ENCODE measurements at regions not wholly inside any gene's neighbourhood (a gene's known extent, or its start where the extent isn't known, plus 50 kb on each side); places are given as distances from the start of the nearest gene placed in this dataset.

DNA sequence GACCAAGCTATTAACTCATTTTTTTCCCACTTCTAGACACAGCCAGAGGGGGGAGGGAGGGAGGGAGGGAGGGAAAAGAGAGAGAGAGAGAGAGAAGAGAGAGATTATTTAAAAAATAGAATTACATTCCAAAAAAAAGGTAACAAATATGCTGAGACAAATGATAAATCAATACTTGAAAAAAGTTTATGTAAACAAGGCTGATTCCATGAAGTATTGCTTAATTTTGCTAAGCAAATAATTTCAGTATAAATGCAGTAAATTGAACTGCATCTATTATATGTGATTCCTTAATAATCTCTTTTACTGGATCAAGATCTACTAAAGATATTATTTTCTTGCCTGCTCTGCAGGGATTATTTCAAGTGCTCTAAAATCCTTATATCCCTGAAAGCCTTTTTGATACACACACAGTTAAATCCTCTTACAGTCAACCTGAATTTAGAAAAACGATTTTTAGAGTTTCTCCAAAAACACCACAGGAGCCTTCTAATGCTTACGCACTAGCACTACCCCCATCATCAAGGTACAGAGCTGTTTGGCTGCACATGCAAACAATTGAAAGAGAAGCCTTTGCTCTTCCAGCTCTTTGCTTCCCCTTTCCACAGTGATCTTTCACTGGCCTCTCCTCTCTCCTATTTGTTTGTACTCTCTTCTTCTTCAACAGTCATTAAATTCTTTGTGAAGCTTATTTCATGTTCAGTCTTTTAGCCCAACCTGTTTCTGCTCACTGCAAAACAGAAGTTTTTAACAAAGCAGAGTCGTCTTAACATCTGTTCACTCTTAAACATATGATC lies 426.3 kb upstream of the FAM241A start:
- DNase-seq (ENCODE audit: extremely low spot score): no peak
- POLR2A ChIA-PET: no interaction called here
- no peak for TF ChIP-seq ARNT (IDR thresholded peaks at IDR 0.05)
- no peak for TF ChIP-seq SP1 (IDR thresholded peaks at IDR 0.05)
- no peak for TF ChIP-seq SUZ12 (IDR thresholded peaks at IDR 0.05)
- no peak for TF ChIP-seq L3MBTL2 (conservative IDR thresholded peaks at IDR 0.05)
- no peak for TF ChIP-seq ELF4 (IDR thresholded peaks at IDR 0.05)
- TF ChIP-seq, protein P1, sequence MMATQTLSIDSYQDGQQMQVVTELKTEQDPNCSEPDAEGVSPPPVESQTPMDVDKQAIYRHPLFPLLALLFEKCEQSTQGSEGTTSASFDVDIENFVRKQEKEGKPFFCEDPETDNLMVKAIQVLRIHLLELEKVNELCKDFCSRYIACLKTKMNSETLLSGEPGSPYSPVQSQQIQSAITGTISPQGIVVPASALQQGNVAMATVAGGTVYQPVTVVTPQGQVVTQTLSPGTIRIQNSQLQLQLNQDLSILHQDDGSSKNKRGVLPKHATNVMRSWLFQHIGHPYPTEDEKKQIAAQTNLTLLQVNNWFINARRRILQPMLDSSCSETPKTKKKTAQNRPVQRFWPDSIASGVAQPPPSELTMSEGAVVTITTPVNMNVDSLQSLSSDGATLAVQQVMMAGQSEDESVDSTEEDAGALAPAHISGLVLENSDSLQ (IDR thresholded peaks at IDR 0.05): no peak
- TF ChIP-seq ZNF384 (IDR thresholded peaks at IDR 0.05): no peak
- no peak for TF ChIP-seq CTBP1 (IDR thresholded peaks at IDR 0.05; ENCODE audit: borderline replicate concordance)
- TF ChIP-seq TARDBP (IDR thresholded peaks at IDR 0.05): no peak
- no peak for TF ChIP-seq HDGF (IDR thresholded peaks at IDR 0.05; ENCODE audit: borderline replicate concordance)
- TF ChIP-seq FOXK2 (IDR thresholded peaks at IDR 0.05): no peak
- TF ChIP-seq FOXM1 (IDR thresholded peaks at IDR 0.05; ENCODE audit: borderline replicate concordance): no peak
- TF ChIP-seq LEF1 (IDR thresholded peaks at IDR 0.05; ENCODE audit: borderline replicate concordance): no peak
- no peak for TF ChIP-seq FOXA1 (IDR thresholded peaks at IDR 0.05)
- no peak for TF ChIP-seq NFRKB (IDR thresholded peaks at IDR 0.05)
- TF ChIP-seq BHLHE40 (IDR thresholded peaks at IDR 0.05; ENCODE audit: borderline replicate concordance): no peak
- CTCF ChIA-PET: no interaction called here

DNA sequence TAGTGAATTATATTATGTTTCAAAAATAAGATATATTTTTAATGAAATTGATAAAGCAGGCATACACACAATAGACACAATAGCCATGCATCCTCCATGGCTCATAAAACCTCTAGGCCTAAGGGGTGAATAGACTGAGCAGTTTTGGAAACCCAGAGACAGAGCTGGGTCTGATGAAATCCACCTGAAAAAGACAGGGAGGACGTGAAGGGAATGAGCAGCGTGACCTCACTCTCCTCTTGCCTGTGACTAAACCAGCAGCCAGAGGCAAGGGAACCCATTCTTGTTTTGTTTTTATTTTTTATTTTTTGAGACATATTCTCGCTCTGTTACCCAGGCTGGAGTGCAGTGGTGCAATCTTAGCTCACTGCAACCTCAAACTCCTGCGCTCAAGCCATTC lies 424.4 kb upstream of the FAM241A start:
- no peak for DNase-seq (ENCODE audit: extremely low spot score)
- POLR2A ChIA-PET: no interaction called here
- CTCF ChIA-PET: no interaction called here
- TF ChIP-seq FOXA1 (IDR thresholded peaks at IDR 0.05) (no peak), BHLHE40 (IDR thresholded peaks at IDR 0.05; ENCODE audit: borderline replicate concordance) (no peak), HDGF (IDR thresholded peaks at IDR 0.05; ENCODE audit: borderline replicate concordance) (no peak), FOXK2 (IDR thresholded peaks at IDR 0.05) (no peak), SP1 (IDR thresholded peaks at IDR 0.05) (no peak), NFRKB (IDR thresholded peaks at IDR 0.05) (no peak), TARDBP (IDR thresholded peaks at IDR 0.05) (no peak), L3MBTL2 (conservative IDR thresholded peaks at IDR 0.05) (no peak), ARNT (IDR thresholded peaks at IDR 0.05) (no peak)

DNA sequence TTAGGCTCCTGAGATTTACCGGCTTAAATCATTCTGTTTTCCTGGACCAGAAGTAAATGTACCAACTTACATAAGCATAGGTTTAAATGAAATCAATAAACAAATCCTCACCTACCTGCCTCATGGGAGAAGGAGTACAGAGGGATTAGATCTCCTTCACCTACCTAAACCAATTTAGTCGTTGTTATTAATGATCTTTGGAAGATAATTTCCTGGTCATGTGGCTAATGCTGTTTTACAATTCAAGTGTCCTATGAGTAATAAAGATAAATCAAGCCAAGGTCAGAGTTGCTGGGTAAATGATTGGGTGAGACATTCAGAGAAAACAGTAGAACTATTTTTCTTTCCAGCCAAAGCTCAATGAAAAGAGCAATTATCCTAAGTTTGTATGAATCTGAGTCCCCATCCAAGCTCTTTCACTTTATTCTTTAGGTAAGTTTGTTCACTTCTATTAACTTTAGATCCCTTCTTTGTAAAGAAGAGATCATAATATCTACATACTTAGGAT lies 423.0 kb upstream of the FAM241A start:
- TF ChIP-seq FOXM1 (IDR thresholded peaks at IDR 0.05; ENCODE audit: borderline replicate concordance): no peak
- no peak for TF ChIP-seq FOXA1 (IDR thresholded peaks at IDR 0.05)
- TF ChIP-seq ZNF384 (IDR thresholded peaks at IDR 0.05): no peak
- no peak for TF ChIP-seq NFRKB (IDR thresholded peaks at IDR 0.05)
- no peak for TF ChIP-seq ARNT (IDR thresholded peaks at IDR 0.05)
- TF ChIP-seq TARDBP (IDR thresholded peaks at IDR 0.05): no peak
- TF ChIP-seq FOXK2 (IDR thresholded peaks at IDR 0.05): no peak
- no peak for TF ChIP-seq SUZ12 (IDR thresholded peaks at IDR 0.05)
- TF ChIP-seq BHLHE40 (IDR thresholded peaks at IDR 0.05; ENCODE audit: borderline replicate concordance): no peak
- ChIA-PET POLR2A (no interaction called here), CTCF (no interaction called here)
- no peak for DNase-seq (ENCODE audit: extremely low spot score)

DNA sequence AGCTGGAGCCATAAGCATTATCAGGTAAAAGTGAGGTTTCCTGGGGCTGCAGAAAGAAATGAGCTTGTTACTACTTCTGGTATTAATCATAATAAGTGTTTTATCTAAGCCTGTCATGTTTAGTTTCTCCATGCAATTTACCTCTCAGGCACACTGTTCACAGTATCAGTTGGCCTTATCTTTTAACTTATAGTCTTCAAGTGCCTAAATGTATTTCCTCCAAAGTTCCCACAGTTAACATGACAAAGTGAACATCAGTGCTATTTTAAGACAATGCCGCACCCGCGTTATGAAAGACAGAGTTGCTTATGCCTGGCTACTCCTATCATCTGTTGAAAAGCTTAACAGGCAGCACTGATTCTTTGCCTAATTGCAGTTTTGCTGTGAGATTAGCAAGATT lies 408.7 kb upstream of the FAM241A start:
- CTCF ChIA-PET: no interaction called here
- DNase-seq (ENCODE audit: extremely low spot score): no peak
- POLR2A ChIA-PET: interaction anchor here (0.8 kb wide), 1 partner anchor 9 kb away, joined by 3 read pairs; no protein-coding TSS in a partner anchor
- TF ChIP-seq FOXM1 (IDR thresholded peaks at IDR 0.05; ENCODE audit: borderline replicate concordance): no peak

DNA sequence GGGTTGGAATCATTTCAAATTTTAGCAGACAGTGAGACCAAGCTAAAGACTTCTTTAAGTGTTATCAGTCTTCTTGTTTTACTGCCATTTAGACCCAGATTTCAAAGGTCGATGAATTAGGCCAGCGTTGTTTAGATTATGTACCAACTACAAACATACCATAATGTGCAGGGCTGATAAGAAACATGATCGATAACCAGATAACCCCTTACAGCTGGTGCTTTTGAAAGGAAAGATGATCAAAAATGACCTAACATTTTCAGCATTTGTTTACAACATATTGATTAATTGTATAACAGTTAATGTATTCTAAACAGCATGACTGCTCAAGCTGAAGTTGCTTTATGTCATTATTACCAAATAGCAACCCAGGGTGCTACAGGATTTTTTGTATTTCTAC lies 400.4 kb upstream of the FAM241A start:
- CTCF ChIA-PET: interaction anchor here (0.6 kb wide), 2 partner anchors 33 to 315 kb away, joined by 3 read pairs; no protein-coding TSS in a partner anchor
- DNase-seq (ENCODE audit: extremely low spot score): no peak
- POLR2A ChIA-PET: no interaction called here
- no peak for TF ChIP-seq LEF1 (IDR thresholded peaks at IDR 0.05; ENCODE audit: borderline replicate concordance)
- TF ChIP-seq NFRKB (IDR thresholded peaks at IDR 0.05): no peak
- TF ChIP-seq, protein P1 (IDR thresholded peaks at IDR 0.05): 0 out of 2 replicates have a peak, but pooled peaks have one; percentile 8

DNA sequence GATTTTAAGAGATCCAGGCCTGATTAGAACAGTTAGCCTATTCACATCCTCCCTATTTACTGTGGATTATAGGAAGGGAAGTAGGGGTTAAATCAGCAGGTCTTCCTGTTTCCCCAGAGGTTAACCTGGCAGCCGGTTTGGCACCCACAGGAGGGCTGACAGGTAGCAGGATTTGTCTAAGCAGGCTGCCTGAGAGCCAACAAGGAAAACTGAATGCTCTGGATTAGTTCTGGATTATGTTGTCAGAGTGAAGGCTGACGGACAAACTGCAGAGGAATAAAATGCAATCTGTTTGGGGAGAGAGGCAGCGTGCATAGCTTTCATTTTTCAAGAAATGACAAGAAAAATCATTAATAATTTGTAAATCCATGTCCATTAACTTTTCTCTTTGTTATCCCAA lies 397.1 kb upstream of the FAM241A start:
- ChIA-PET POLR2A (no interaction called here), CTCF (no interaction called here)
- TF ChIP-seq TARDBP (IDR thresholded peaks at IDR 0.05): no peak
- DNase-seq (ENCODE audit: extremely low spot score): no peak

DNA sequence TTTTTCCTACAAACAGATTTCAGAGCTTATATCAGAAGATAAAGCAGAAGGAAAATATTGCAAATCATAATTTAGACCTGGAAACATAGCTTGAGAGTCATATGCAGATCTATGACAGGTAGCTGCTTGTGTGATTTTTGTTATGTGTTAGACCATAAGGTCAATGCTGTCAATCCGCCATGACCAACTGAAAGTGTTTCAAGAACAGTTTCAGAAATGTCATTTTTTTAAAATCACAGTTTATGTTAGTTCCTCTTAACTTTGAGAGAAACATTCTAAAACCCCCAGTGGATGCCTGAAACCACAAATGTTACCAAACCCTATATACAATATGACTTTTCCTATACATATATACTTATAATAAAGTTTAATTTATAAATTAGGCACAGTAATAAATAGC lies 391.3 kb upstream of the FAM241A start:
- POLR2A ChIA-PET: no interaction called here
- CTCF ChIA-PET: no interaction called here
- DNase-seq (ENCODE audit: extremely low spot score): no peak
- TF ChIP-seq HDGF (IDR thresholded peaks at IDR 0.05; ENCODE audit: borderline replicate concordance) (no peak), ARNT (IDR thresholded peaks at IDR 0.05) (no peak), FOXM1 (IDR thresholded peaks at IDR 0.05; ENCODE audit: borderline replicate concordance) (no peak), SUZ12 (IDR thresholded peaks at IDR 0.05) (no peak), SP1 (IDR thresholded peaks at IDR 0.05) (no peak), LEF1 (IDR thresholded peaks at IDR 0.05; ENCODE audit: borderline replicate concordance) (no peak), L3MBTL2 (conservative IDR thresholded peaks at IDR 0.05) (no peak), FOXA1 (IDR thresholded peaks at IDR 0.05) (no peak), CTBP1 (IDR thresholded peaks at IDR 0.05; ENCODE audit: borderline replicate concordance) (no peak), FOXK2 (IDR thresholded peaks at IDR 0.05) (no peak), TARDBP (IDR thresholded peaks at IDR 0.05) (no peak), ELF4 (IDR thresholded peaks at IDR 0.05) (no peak), BHLHE40 (IDR thresholded peaks at IDR 0.05; ENCODE audit: borderline replicate concordance) (no peak), NFRKB (IDR thresholded peaks at IDR 0.05) (no peak), ZNF384 (IDR thresholded peaks at IDR 0.05) (no peak)
- TF ChIP-seq, protein P1 (IDR thresholded peaks at IDR 0.05): no peak

All from HEK293T (cell line).